Right lobe of liver (tissue), 4 donors: ENCODE measurements at regions not wholly inside any gene's neighbourhood (a gene's known extent, or its start where the extent isn't known, plus 50 kb on each side); places are given as distances from the start of the nearest gene placed in this dataset.

Experiments used
- POLR2A ChIP-seq: fragments of 450-650 bp; IDR thresholded peaks from one replicate; pipeline ENCODE4 v1.6.1; 2017; ENCODE audit warnings: antibody characterized with exemption, mild to moderate bottlenecking
- TF ChIP-seq, protein P1 (sequence below), 4 donors: fragments of 200-600 bp in 3 of 4; fragments of 450-650 bp in 1 of 4; IDR thresholded peaks; one replicate each; pipeline versions ENCODE4 v1.5.1 to v1.8.0; 2016 to 2022; ENCODE audit warnings: antibody characterized with exemption in 4 of 4, mild to moderate bottlenecking in 2 of 4
- donor health status: DM: no; HTN: no; CAD: no.
- donor health status: DM: no; HTN: no; CAD: no.
- donor health status: DM: no; HTN: yes; CAD: no.

DNA sequence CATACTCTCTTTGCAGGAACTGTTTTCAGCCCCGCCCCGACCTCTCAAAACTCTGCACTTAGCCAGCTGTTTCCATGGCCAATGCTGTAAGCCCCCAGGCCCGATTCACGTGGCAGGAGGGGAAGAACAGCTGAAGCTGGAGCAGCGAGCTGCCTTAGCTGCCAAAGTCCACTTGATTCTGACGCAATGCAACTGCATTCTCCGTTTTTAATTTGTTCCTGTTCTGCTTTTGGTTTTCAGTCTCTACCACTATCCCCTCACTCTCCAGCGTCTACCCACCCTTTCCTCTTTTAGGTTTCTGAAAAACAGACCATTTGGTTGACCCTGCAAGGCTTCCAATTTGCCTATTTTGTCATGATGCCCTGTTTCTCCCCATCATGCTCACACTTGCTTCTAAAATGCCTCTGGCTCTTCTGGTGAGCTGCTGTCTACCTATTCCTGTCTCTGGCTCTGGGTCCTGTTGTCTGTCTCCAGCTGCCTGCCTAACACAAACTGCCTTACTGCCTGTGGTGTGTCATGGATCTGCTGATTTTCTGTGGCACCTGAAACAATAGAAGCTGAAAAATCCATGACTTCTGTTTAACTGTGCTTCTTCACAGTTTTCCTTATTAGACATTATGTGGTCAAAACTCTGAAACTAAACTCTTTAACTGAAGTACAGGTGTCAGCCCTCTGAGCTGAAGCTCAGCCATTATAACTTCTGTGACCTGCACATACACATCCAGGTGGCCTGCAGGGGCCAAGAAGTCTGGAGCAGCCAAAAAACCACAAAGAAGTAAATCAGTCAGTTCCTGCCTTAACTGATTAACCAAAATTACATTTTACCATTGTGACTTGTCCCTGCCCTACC lies 160.5 kb upstream of the AGTR2 start:
- TF ChIP-seq, protein P1, sequence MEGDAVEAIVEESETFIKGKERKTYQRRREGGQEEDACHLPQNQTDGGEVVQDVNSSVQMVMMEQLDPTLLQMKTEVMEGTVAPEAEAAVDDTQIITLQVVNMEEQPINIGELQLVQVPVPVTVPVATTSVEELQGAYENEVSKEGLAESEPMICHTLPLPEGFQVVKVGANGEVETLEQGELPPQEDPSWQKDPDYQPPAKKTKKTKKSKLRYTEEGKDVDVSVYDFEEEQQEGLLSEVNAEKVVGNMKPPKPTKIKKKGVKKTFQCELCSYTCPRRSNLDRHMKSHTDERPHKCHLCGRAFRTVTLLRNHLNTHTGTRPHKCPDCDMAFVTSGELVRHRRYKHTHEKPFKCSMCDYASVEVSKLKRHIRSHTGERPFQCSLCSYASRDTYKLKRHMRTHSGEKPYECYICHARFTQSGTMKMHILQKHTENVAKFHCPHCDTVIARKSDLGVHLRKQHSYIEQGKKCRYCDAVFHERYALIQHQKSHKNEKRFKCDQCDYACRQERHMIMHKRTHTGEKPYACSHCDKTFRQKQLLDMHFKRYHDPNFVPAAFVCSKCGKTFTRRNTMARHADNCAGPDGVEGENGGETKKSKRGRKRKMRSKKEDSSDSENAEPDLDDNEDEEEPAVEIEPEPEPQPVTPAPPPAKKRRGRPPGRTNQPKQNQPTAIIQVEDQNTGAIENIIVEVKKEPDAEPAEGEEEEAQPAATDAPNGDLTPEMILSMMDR (IDR thresholded peaks at IDR 0.05): no peak
- no peak for TF ChIP-seq POLR2A
